Vagina (tissue), 2 donors: ENCODE measurements at regions not wholly inside any gene's neighbourhood (a gene's known extent, or its start where the extent isn't known, plus 50 kb on each side); places are given as distances from the start of the nearest gene placed in this dataset.
"Not testable (repeated sequence)": the region's sequence is repeated elsewhere in the genome, so short reads cannot be mapped to it uniquely, and the experiment has no call there.

Experiments
- DNase-seq, 2 donors: peaks; one replicate each; pipeline ENCODE4 v3.0.0-alpha.2; 2017; ENCODE audit errors: extremely low spot score in 2 of 2
- H3K27ac ChIP-seq: fragments of 200-600 bp; sonication (generic); one replicate; pipeline ENCODE4 v1.5.1; 2019
- H3K27me3 ChIP-seq: fragments of 200-600 bp; sonication (generic); one replicate; pipeline ENCODE4 v1.5.1; 2019
- H3K36me3 ChIP-seq, 2 donors: fragments of 200-600 bp; sonication (generic); one replicate each; pipeline ENCODE4 v1.5.1; 2017 to 2019
- H3K4me1 ChIP-seq: fragments of 200-600 bp; sonication (generic); one replicate; pipeline ENCODE4 v1.5.1; 2019
- H3K4me3 ChIP-seq, 2 donors: fragments of 200-600 bp; sonication (generic); 1 replicate in 1 of 2; 2 replicates in 1 of 2; pipeline ENCODE4 v1.5.1; 2016 to 2019
- H3K9me3 ChIP-seq: fragments of 200-600 bp; sonication (generic); one replicate; pipeline ENCODE4 v1.5.1; 2019
- CTCF ChIP-seq, 3 experiments: fragments of 450-650 bp in 2 of 3; fragments of 200-600 bp in 1 of 3; sonication (generic) in 1 of 3; IDR thresholded peaks; one replicate each; pipeline ENCODE4 v1.5.1; 2017 to 2019; ENCODE audit warnings: antibody characterized with exemption in 3 of 3, mild to moderate bottlenecking in 2 of 3, moderate library complexity in 2 of 3
- POLR2A ChIP-seq, 2 donors: fragments of 450-650 bp; IDR thresholded peaks; one replicate each; pipeline ENCODE4 v1.6.1; 2017; ENCODE audit warnings: antibody characterized with exemption in 2 of 2, mild to moderate bottlenecking in 2 of 2, moderate library complexity in 2 of 2
- POLR2AphosphoS5 ChIP-seq, 2 donors: sonication (generic); formaldehyde crosslinking; IDR thresholded peaks; one replicate each; pipeline ENCODE4 v1.9.0; 2017; ENCODE audit warnings: antibody characterized with exemption in 2 of 2, mild to moderate bottlenecking in 2 of 2, low read depth in 1 of 2; ENCODE audit not compliant: insufficient read depth in 1 of 2
- intact Hi-C: fragments of 100-400 bp; cut with DNase I; formaldehyde crosslinking; loops from one replicate; pipeline ENCODE4 v1.15.1; 2023

DNA sequence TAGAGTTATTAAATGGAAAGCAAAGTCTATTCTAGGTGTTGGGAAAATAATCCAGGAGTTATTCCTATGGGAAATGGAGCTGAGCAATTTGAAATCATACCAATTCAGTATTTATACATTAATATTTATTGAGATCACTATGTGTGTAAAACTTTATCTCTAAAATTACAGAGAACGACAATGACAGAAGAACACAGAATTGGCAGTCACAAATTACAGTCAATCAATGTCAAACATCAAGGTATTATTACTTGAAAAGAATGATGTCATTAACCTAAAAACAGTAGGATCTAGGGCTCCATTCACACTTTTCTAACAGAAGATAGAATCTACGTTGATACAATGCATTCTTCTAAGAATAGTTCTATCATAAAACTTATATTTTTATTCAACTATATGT is 154.9 kb upstream of the GJE1 start:
- intact Hi-C loops: no loop called here
- H3K27me3 ChIP-seq: no peaks in the 10 kb centered on the region

DNA sequence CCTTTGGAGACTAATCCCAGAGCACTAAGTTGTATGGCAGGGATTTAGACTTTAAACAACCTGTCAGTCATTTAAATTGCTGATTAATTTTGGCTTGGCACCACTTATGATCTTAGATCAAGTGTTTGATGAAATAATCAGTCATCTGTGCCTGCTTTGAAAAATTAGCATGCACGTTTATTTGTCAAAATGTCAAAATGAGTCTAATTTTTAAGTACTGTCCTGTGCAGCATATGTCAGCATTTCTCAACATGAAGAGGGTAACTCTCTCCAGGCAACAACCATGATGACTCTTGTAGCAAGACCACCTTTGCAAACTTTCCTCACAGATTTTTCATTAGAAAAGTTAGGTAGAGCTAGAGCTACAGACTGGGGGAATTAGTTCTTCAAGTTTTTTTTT is 155.7 kb upstream of the GJE1 start:
- Histone ChIP-seq H3K36me3 (no peaks in the 10 kb centered on the region), H3K4me3 (no peak overlapping the region), H3K27ac (no peak overlapping the region), H3K27me3 (no peaks in the 10 kb centered on the region), H3K9me3 (no peaks in the 10 kb centered on the region), H3K4me1 (no peaks in the 10 kb centered on the region)
- no peak for DNase-seq
- intact Hi-C loops: no loop called here
- TF ChIP-seq POLR2AphosphoS5 (IDR thresholded peaks at IDR 0.05; ENCODE audit: insufficient read depth in 1 of 2, low read depth in 1 of 2) (no peak), CTCF (IDR thresholded peaks at IDR 0.05) (no peak), POLR2A (IDR thresholded peaks at IDR 0.05) (no peak)

More for the DNA sequence above, 154.9 kb upstream of the GJE1 start:
- Histone ChIP-seq H3K27ac (no peak overlapping the region), H3K9me3 (no peaks in the 10 kb centered on the region), H3K4me3 (no peak overlapping the region), H3K4me1 (no peaks in the 10 kb centered on the region), H3K36me3 (no peaks in the 10 kb centered on the region)
- TF ChIP-seq CTCF (IDR thresholded peaks at IDR 0.05) (no peak), POLR2AphosphoS5 (IDR thresholded peaks at IDR 0.05; ENCODE audit: insufficient read depth in 1 of 2, low read depth in 1 of 2) (no peak), POLR2A (IDR thresholded peaks at IDR 0.05) (no peak)
- no peak for DNase-seq

GRCh38 chr6:141969768-141970415 is 162.8 kb upstream of the GJE1 start:
- H3K27ac ChIP-seq, H3K4me1 ChIP-seq, H3K36me3 ChIP-seq, H3K27me3 ChIP-seq, H3K9me3 ChIP-seq, intact Hi-C loops, H3K4me3 ChIP-seq, DNase-seq: not testable (repeated sequence)

GRCh38 chr6:141969201-141969600 is 163.5 kb upstream of the GJE1 start:
- TF ChIP-seq POLR2AphosphoS5 (IDR thresholded peaks at IDR 0.05; ENCODE audit: insufficient read depth in 1 of 2, low read depth in 1 of 2) (no peak), CTCF (IDR thresholded peaks at IDR 0.05) (no peak), POLR2A (IDR thresholded peaks at IDR 0.05) (no peak)
- H3K9me3 ChIP-seq: no peaks in the 10 kb centered on the region
- H3K4me3 ChIP-seq: no peak overlapping the region
- no peaks in the 10 kb centered on the region for H3K27me3 ChIP-seq
- intact Hi-C loops: no loop called here
- DNase-seq: no peak
- no peaks in the 10 kb centered on the region for H3K36me3 ChIP-seq
- H3K4me1 ChIP-seq: no peaks in the 10 kb centered on the region
- H3K27ac ChIP-seq: no peak overlapping the region

- intact Hi-C loops: no loop called here
- no peaks in the 10 kb centered on the region for H3K27me3 ChIP-seq
- DNase-seq: no peak
- no peaks in the 10 kb centered on the region for H3K4me1 ChIP-seq
- TF ChIP-seq CTCF (IDR thresholded peaks at IDR 0.05) (no peak), POLR2A (IDR thresholded peaks at IDR 0.05) (no peak), POLR2AphosphoS5 (IDR thresholded peaks at IDR 0.05; ENCODE audit: insufficient read depth in 1 of 2, low read depth in 1 of 2) (no peak)
- H3K36me3 ChIP-seq: no peaks in the 10 kb centered on the region
- no peak overlapping the region for H3K4me3 ChIP-seq
- no peaks in the 10 kb centered on the region for H3K9me3 ChIP-seq
- no peak overlapping the region for H3K27ac ChIP-seq
Measured at GRCh38 chr6:141968632-141969031, 164.1 kb upstream of the GJE1 start.
